Osteoblast (primary cell): ENCODE measurements at regions not wholly inside any gene's neighbourhood (a gene's known extent, or its start where the extent isn't known, plus 50 kb on each side); places are given as distances from the start of the nearest gene placed in this dataset.

Source experiments
- DNase-seq: peaks from one replicate; pipeline ENCODE4 v3.0.0; 2011; ENCODE audit warnings: low spot score, mixed read lengths; ENCODE audit not compliant: insufficient read length; ENCODE audit errors: missing footprints
- H2AFZ ChIP-seq: 2 replicates; pipeline ENCODE4 v1.6.0; 2011; ENCODE audit warnings: mild to moderate bottlenecking, low read length
- H3K27ac ChIP-seq: 2 replicates; pipeline ENCODE4 v1.5.1; 2011; ENCODE audit warnings: mild to moderate bottlenecking, low read depth, low read length, moderate library complexity
- H3K27me3 ChIP-seq: 2 replicates; pipeline ENCODE4 v1.6.0; 2012; ENCODE audit warnings: mild to moderate bottlenecking, control low read depth, inconsistent platforms, low read length, moderate library complexity; ENCODE audit not compliant: insufficient read depth
- H3K36me3 ChIP-seq: 2 replicates; pipeline ENCODE4 v1.5.1; 2011; ENCODE audit warnings: mild to moderate bottlenecking, low read length, control low read depth, moderate library complexity; ENCODE audit not compliant: insufficient read depth
- H3K4me1 ChIP-seq: 2 replicates; pipeline ENCODE4 v1.5.1; 2011; ENCODE audit warnings: mild to moderate bottlenecking, low read length, control low read depth, moderate library complexity; ENCODE audit not compliant: insufficient read depth
- H3K4me2 ChIP-seq: 2 replicates; pipeline ENCODE4 v1.6.0; 2011; ENCODE audit warnings: mild to moderate bottlenecking, low read length; ENCODE audit not compliant: insufficient read depth
- H3K4me3 ChIP-seq: fragments of 200-600 bp; sonication (generic); 3 replicates; pipeline ENCODE4 v1.5.1; 2012; ENCODE audit warnings: mild to moderate bottlenecking, low read length, inconsistent platforms; ENCODE audit not compliant: insufficient read depth
- H3K79me2 ChIP-seq: 2 replicates; pipeline ENCODE4 v1.6.0; 2012; ENCODE audit warnings: mild to moderate bottlenecking, low read length, control low read depth, inconsistent platforms; ENCODE audit not compliant: insufficient read depth
- H3K9me3 ChIP-seq: 2 replicates; pipeline ENCODE4 v1.5.1; 2011; ENCODE audit warnings: low read depth, low read length, control low read depth
- H4K20me1 ChIP-seq: 2 replicates; pipeline ENCODE4 v1.6.0; 2012; ENCODE audit warnings: mild to moderate bottlenecking, low read length, control low read depth; ENCODE audit not compliant: insufficient read depth
- CTCF ChIP-seq: IDR thresholded peaks from 2 replicates; pipeline ENCODE4 v1.5.1; 2011; ENCODE audit warnings: mild to moderate bottlenecking, low read depth, low read length, moderate library complexity; ENCODE audit errors: extremely low read depth

GRCh38 chr13:85671336-85671735 lies 127.9 kb downstream of the SLITRK6 start:
- Histone ChIP-seq H4K20me1 (no peaks in the 10 kb centered on the region), H3K27me3 (no peaks in the 10 kb centered on the region), H3K27ac (no peak overlapping the region), H3K36me3 (no peaks in the 10 kb centered on the region), H2AFZ (no peak overlapping the region), H3K4me1 (no peaks in the 10 kb centered on the region), H3K4me3 (no peak overlapping the region), H3K79me2 (no peaks in the 10 kb centered on the region), H3K4me2 (no peak overlapping the region), H3K9me3 (peaks cover 2% of the 10 kb centered on the region)
- no peak for DNase-seq
- TF ChIP-seq CTCF, result no peak

DNA sequence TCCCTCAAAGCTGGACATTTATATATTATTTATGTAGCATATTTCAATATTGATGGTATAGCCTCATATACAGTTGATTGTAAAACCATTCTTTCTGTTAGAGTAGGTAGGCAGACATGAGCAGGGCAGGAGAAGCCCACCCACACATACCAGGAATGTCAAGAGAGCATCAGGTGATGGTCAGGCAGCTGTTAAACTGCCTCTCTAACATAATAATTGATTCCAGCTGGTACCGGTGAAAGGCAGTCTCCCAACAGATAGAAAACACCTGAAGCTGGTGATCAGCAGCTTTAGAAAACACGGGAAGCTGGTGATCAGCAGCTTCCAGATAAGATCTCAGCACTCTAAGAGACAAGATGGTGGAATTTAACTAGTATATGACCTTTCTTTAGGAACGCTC lies 132.9 kb downstream of the SLITRK6 start:
- no peak overlapping the region for H3K4me3 ChIP-seq

DNA sequence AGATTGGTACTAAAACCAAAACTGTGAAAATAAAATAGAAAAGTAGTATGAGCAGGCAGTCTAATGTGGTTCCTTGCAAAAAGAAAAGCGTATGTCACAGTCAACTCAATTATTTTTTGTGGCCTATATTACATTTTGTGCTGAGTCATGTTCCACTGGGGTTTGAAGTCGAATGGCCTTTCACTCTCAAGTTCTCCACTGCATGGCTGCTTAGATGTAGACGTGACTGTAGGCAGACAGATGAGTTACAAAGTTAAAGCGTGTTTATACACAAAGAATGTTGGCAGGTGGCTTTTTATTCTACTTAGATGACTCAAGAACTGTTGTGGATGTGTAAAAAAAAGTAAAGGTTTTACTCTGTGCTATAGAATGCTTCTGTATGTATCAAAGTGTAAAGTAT lies 133.9 kb downstream of the SLITRK6 start:
- no peak for DNase-seq
- TF ChIP-seq CTCF, result no peak
- H3K36me3 ChIP-seq, result no peaks in the 10 kb centered on the region
- no peaks in the 10 kb centered on the region for H4K20me1 ChIP-seq
- H3K9me3 ChIP-seq, result peaks cover 2% of the 10 kb centered on the region
- no peaks in the 10 kb centered on the region for H3K79me2 ChIP-seq
- H3K4me3 ChIP-seq, result no peak overlapping the region
- no peaks in the 10 kb centered on the region for H3K4me1 ChIP-seq
- H3K27me3 ChIP-seq, result no peaks in the 10 kb centered on the region
- H3K27ac ChIP-seq, result no peak overlapping the region
- H2AFZ ChIP-seq, result no peak overlapping the region
- no peak overlapping the region for H3K4me2 ChIP-seq

More for the DNA sequence above, 132.9 kb downstream of the SLITRK6 start:
- H3K4me1 ChIP-seq, result no peaks in the 10 kb centered on the region
- H3K9me3 ChIP-seq, result peaks cover 2% of the 10 kb centered on the region
- H3K27me3 ChIP-seq, result no peaks in the 10 kb centered on the region
- no peaks in the 10 kb centered on the region for H3K36me3 ChIP-seq
- H3K4me2 ChIP-seq, result no peak overlapping the region
- DNase-seq, result no peak
- TF ChIP-seq CTCF, result no peak
- H3K27ac ChIP-seq, result no peak overlapping the region
- no peaks in the 10 kb centered on the region for H3K79me2 ChIP-seq
- H2AFZ ChIP-seq, result no peak overlapping the region
- H4K20me1 ChIP-seq, result no peaks in the 10 kb centered on the region

GRCh38 chr13:85663856-85664255 lies 135.4 kb downstream of the SLITRK6 start:
- Histone ChIP-seq H3K4me2 (no peak overlapping the region), H2AFZ (no peak overlapping the region), H4K20me1 (no peaks in the 10 kb centered on the region), H3K4me3 (no peak overlapping the region), H3K27me3 (no peaks in the 10 kb centered on the region), H3K36me3 (no peaks in the 10 kb centered on the region), H3K9me3 (peaks cover 2% of the 10 kb centered on the region), H3K4me1 (no peaks in the 10 kb centered on the region), H3K27ac (no peak overlapping the region), H3K79me2 (no peaks in the 10 kb centered on the region)
- DNase-seq, result no peak
- TF ChIP-seq CTCF, result no peak
